ENCODE measurements at regions not wholly inside any gene's neighbourhood (a gene's known extent, or its start where the extent isn't known, plus 50 kb on each side); places are given as distances from the start of the nearest gene placed in this dataset.
"Not testable (repeated sequence)": the region's sequence is repeated elsewhere in the genome, so short reads cannot be mapped to it uniquely, and the experiment has no call there.

DNA sequence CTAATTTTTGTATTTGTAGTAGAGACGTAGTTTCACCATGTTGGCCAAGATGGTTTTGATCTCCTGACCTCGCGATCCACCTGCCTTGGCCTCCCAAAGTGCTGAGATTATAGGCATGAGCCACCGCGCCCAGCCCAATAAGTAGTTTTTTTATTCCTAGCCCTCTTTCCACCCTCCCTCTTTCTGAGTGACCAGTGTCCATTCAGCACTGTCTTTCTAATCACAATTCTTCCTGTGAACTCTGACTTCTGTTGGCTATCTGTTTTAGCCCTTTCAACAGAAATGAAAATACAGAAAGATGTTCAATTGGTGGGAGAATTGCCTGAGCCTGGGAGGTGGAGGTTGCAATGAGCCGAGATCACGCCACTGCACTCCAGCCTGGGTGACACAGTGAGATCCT is 122.3 kb upstream of the LIFR start:
- not testable (repeated sequence) for DNase-seq (ENCODE audit: low spot score)

DNA sequence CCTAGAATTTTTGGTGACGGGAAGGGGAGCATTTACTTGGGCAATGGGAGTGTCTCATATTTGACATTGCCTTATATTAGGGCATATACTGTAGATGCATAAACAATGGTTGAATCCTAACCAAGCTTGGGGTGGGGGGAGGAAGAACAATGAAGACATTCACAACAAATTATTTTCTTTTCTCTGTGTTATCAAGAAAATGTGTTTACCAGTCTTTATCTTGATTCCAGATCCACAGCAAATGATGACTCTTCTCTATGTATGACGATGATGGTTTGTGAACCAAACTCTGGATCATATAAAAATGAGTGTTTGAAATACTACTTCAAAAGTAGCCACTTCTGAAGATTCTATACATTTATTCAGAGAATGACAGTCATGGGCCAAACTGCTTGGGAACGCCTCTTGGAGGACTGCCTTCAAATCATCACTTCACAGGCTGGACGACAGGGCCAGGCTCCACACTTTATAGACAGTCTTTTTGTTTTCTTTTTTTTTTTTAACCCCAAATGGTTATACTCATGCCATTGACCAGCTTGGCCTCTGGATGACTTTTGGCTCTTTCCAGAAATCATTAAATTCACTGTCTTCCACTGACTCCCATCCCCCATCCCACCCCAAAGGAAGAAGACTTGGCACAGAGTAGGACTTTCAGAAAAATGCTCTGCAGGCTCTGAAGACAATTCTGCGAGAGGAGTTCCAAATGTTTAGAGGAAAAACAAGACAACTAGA is 123.8 kb upstream of the LIFR start:
- DNase-seq (ENCODE audit: low spot score), result no peak

GRCh38 chr5:38681029-38681706 is 124.7 kb upstream of the LIFR start:
- DNase-seq (ENCODE audit: low spot score), result no peak

- no peak for DNase-seq (ENCODE audit: low spot score)
Measured at GRCh38 chr5:38681966-38682365, 125.5 kb upstream of the LIFR start.

DNA sequence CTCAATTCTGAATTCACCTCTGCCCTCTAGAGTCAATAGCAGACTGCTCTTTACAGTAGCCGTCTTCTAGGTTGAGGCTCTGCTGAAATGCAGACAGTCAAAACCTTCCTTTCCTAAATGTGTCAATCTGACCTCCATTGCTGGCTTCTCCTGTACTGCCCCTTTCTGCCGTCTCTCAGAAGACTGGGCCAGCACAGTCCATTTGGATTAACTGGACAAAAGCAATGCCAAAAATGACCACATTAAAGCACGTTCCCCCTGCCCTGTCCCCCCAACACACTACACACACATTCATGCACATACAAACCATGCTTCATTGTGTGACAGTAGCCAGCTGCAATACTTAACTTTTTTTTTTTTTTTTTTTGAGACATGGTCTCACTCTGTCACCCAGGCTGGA is 130.2 kb upstream of the LIFR start:
- no peak for DNase-seq (ENCODE audit: low spot score)

- DNase-seq (ENCODE audit: low spot score), result no peak
Measured at GRCh38 chr5:38692346-38692745, 135.9 kb upstream of the LIFR start.

DNA sequence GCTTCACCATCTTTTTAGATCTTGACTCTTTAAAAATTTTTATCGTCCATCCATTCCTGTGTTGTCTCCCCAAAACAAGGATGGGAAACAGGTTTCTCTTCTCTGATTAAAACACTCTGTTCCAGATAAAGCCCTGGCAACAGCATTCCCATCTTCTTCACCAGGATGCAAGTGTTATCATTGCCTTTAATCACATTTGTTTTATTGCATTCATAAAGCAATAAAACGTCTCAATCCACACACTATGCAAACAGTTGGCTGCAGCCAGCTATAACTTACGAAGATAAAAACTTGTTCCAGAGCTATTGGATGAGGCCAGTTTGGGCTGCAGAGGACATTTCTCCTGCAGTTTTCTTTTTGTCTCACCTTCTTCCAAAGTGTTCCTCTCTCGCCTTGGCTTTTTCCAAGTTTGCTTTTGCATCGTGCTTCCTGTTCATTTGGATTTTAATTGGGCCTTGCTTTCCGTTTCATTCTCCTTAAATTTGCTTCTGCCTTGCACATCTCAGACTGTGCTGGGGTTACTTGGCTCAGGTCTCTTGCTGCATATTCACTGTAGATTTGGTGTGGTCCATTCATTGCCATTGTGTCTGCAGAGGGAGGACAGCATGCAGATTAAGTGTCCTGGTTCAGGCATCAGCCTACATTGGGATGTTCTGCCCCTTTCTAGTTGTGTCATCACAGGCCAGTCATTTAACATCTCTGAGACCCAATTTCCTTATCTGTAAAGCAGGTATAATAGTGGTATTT is 136.5 kb upstream of the LIFR start:
- no peak for DNase-seq (ENCODE audit: low spot score)

DNA sequence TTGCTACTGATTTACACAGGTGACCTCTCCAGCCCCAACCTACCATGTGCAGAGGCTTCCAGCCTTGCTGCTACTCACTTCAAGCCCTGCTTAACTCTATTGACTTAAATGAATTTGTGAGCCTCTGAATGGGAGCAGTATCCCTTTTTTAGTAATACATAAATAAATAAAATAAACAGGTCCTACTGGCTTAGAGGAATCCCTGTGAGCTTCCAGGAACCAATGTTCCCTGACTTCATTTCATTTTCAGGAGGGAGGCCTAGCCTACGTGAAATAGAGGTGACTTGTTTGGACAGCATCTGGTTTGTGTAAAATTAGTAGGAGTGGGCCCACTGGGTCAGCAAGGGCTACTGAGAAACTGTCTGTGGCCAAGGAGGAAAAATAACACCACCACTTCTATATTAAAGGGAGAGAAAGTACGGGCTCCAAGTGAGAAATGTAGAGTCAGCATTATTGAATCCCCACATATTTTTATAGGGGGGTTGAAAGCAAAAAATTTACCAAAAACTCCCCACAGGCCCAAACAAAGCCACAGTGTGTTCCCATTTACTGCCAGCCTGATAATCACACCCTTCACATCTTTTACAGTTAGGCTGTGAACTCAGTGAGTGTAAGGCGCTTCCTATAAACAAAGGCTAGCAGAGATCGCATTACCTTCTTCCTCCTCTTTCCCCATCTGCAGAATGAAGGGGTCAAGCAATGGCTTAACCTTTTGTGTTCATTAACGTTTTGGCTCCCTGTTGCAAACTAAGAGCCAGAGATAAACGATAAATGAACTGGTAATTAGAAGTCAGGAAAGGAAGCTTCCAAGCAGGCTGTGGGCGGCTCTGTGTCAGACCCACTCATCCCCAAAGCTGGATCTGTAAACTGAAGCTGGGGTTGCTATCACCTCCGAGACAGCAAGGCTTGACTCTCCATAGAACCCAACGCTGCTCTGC is 138.8 kb upstream of the LIFR start:
- DNase-seq (ENCODE audit: low spot score), result no peak

DNA sequence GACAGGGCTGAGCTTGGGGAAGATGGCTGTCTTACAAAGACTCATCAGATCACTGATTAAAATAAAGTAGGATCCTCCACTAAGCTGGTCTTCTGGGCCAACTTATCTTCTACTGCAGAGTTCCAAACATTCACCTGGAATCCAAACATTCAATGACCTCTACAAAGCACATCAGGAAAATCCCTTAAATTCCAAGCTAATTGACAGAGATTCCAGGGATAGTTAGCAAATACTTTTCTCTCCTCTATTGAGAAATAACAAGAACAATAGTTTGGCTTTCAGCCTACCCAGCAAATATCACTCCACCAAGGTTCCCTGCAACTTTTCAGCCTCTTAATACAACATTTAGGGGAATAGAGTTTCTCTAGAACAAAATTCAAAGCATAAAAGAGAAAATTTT is 140.6 kb upstream of the LIFR start:
- no peak for DNase-seq (ENCODE audit: low spot score)

DNA sequence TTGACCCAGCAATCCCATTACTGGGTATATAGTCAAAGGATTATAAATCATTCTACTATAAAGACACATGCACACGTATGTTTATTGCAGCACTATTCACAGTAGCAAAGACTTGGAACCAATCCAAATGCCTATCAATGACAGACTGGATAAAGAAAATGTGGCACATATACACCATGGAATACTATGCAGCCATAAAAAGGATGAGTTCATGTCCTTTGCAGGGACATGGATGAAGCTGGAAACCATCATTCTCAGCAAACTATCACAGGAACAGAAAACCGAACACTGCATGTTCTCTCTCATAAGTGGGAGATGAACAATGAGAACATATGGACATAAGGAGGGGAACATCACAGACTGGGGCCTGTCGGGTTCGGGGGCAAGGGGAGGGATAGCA is 140.3 kb upstream of the OSMR start:
- not testable (repeated sequence) for DNase-seq (ENCODE audit: low spot score)

GRCh38 chr5:38706376-38706775 is 139.4 kb upstream of the OSMR start:
- DNase-seq (ENCODE audit: low spot score), result no peak

GRCh38 chr5:38707352-38708210 is 138.2 kb upstream of the OSMR start:
- DNase-seq (ENCODE audit: low spot score), result no peak

DNA sequence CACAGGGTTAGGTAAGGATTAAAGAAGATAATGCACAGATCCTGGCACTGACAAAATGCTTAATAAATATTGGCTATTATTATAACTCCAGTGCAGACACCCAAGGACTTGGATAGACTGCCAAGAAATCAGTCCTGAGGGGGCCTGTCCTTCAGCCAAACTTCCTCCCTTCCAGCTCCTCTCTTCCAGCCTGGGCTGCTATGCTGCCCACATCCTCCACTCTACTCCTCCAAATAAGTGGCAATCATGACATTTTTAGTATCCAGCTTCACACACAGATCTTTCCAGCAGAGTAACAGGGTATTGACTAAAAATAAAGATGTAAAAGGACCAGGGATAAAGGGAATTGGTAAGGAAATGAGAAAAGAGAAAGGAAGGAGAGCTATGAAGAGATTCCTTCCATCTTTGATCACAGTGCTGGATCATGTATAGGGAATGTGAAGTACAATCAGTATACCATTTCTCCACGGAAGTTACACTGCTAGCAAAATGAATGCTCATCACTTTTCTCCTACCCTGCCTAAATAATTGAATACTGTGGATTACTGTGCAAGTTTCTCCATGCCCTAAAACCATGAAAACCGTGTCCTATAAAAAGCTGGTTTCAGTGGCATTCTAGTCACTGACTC is 136.0 kb upstream of the OSMR start:
- DNase-seq (ENCODE audit: low spot score), result no peak

DNA sequence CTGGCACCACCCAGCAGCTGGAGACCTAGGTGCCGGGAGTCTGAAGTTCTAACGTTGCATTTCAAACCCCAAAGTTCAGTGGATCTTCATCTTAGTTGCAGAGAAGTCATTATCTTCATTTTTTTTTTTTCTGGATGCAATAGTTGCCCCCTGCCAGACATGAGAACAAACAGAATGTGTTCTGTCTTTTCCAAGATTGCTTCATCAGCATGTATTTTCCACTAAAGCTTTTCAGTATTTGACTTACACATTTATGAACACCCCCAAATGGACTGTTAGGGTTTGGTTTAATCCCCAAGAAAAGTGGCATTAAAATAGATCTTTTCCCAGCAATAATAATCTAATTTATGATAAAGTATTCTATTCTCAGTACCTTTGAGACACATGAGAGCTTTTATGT is 135.2 kb upstream of the OSMR start:
- no peak for DNase-seq (ENCODE audit: low spot score)

DNA sequence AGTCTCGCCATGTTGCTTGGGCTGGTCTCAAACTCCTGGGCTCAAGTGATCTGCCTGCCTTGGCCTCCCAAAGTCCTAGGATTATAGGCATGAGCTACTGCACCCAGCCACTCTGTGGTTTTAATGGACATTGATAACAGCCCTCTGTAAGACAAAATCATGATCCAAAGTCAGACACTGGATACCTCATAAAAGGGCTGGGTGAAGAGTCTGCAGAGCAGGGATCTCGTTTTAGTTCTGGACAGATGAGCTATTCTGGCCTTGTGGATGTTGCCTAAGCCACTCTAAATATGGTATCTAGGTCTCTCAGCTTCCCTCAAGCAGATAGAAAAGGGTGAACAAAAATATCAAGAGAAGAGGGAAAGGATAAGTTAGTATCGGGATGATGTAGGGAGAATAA is 133.4 kb upstream of the OSMR start:
- DNase-seq (ENCODE audit: low spot score), result no peak

DNA sequence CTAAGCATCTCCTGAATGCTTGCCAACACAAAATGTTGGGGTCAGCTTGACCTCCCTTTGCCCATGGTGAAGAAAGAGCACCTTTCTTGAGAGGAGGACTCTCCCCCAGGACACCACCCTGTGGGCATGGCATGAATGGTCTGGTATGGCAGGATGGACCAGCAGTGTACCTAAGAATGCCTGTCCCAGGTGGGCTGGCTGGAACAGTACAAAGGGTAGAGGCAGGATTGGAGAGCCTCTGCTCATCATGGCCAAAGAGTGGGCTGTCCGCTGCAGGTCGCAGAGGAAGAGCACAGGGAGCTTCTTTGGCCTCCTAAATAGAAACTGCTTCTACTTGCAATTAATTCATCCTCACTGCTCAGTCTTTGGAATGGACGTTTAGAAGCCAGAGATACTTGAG is 131.6 kb upstream of the OSMR start:
- no peak for DNase-seq (ENCODE audit: low spot score)

DNA sequence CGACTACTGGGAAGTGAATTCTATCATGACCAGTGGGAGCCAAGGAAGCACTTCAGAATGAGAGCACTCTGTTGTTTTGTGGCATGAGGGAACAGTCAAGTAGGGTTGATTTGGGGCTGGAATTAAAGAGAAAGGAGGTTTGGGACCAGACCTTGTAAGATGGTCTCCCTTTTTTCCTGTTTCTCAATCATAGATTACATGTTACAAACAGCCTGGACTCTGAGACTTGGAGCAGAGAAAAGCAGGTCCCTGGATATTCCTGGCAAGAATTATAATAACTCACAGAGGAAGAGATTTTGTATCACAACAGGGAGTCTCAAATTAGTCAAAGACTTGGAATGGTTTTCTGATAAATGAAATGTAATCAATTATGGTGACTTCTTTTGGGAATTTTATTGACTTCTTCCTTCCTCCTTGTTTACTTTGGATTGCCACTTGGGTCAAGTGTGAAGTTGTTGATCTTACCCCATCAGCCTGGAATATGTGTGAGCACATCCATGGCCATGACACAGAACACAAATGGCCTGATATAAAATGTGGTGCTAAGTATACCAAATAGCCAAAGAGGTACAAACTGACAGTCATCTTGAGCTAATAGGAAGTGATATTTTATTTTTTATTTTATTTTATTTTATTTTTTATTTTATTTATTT is 131.0 kb upstream of the OSMR start:
- DNase-seq (ENCODE audit: low spot score), result no peak

- peak; percentile 9 for DNase-seq (ENCODE audit: low spot score)
Measured at GRCh38 chr5:38715696-38716095, 130.1 kb upstream of the OSMR start.

GRCh38 chr5:38716516-38716915 is 129.3 kb upstream of the OSMR start:
- no peak for DNase-seq (ENCODE audit: low spot score)
